ENCODE measurements at regions not wholly inside any gene's neighbourhood (a gene's known extent, or its start where the extent isn't known, plus 50 kb on each side); places are given as distances from the start of the nearest gene placed in this dataset.

DNA sequence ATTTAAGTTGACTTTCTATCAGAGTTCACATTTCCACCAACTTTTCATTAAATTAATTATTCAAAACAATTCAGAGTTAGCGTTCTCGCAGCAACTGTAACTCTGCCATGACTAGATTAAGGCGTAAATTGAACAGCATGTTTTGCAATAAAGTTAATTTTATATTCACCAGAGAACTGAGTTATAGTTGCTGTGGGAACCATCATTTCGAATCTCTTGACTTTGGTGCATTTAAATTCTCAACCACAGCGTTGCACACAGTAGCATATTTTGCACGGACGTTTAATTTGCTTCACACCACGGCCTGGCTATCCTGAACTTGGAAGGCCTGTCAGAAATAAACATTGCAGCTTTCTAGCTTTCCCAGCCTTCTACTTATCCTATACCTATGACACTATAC is 144.3 kb upstream of the WWC1 start:
- H3K9me3 ChIP-seq (ENCODE audit: control insufficient read depth, low read depth, low read length) = no peaks in the 10 kb centered on the region
- H3K4me3 ChIP-seq (ENCODE audit: control insufficient read depth in 2 of 3, extremely low read depth in 1 of 3, insufficient read depth in 2 of 3, low read depth in 1 of 3, low read length in 3 of 3) = no peak overlapping the region
- no peaks in the 10 kb centered on the region for H3K4me1 ChIP-seq (ENCODE audit: control insufficient read depth, extremely low read depth, insufficient read depth, low read length)
- no peaks in the 10 kb centered on the region for H3K79me2 ChIP-seq (ENCODE audit: control insufficient read depth, insufficient read depth, low read length)
- dilution Hi-C loops (cut with MboI; ENCODE audit: extremely low pct_ligation_motif_present, low sequenced_read_pairs) = no loop called here
- H3K27ac ChIP-seq (ENCODE audit: control insufficient read depth, insufficient read depth, low read length) = no peak overlapping the region
- FAIRE-seq = no peak
- peaks cover 2 to 16% of the 10 kb centered on the region in 2 experiments for H3K36me3 ChIP-seq (ENCODE audit: control insufficient read depth in 2 of 2, extremely low read depth in 1 of 2, insufficient read depth in 2 of 2, low read length in 2 of 2)
- H2AFZ ChIP-seq (ENCODE audit: control insufficient read depth, low read length) = no peak overlapping the region
- no peak overlapping the region for H3K9ac ChIP-seq (ENCODE audit: control insufficient read depth, extremely low read depth, insufficient read depth, low read length)
- DNase-seq (ENCODE audit: low read depth, low spot score) = no peak
- H4K20me1 ChIP-seq (ENCODE audit: control insufficient read depth, extremely low read depth, insufficient read depth, low read length) = no peaks in the 10 kb centered on the region
- H3K27me3 ChIP-seq (ENCODE audit: control insufficient read depth, extremely low read depth, insufficient read depth, low read length) = no peaks in the 10 kb centered on the region
- H3K9me1 ChIP-seq (ENCODE audit: control insufficient read depth, extremely low read depth, insufficient read depth, low read length) = no peaks in the 10 kb centered on the region
- TF ChIP-seq CTCF (optimal IDR thresholded peaks at IDR 0.05 in 1 of 3, IDR thresholded peaks at IDR 0.05 in 1 of 3, conservative IDR thresholded peaks at IDR 0.05 in 1 of 3; ENCODE audit: extremely low read depth in 1 of 3, insufficient read depth in 2 of 3, low read length in 3 of 3) (no peak), EZH2 (IDR thresholded peaks at IDR 0.05; ENCODE audit: low read length) (no peak)
- H3K4me2 ChIP-seq (ENCODE audit: control insufficient read depth, extremely low read depth, insufficient read depth, low read depth, low read length) = no peak overlapping the region

DNA sequence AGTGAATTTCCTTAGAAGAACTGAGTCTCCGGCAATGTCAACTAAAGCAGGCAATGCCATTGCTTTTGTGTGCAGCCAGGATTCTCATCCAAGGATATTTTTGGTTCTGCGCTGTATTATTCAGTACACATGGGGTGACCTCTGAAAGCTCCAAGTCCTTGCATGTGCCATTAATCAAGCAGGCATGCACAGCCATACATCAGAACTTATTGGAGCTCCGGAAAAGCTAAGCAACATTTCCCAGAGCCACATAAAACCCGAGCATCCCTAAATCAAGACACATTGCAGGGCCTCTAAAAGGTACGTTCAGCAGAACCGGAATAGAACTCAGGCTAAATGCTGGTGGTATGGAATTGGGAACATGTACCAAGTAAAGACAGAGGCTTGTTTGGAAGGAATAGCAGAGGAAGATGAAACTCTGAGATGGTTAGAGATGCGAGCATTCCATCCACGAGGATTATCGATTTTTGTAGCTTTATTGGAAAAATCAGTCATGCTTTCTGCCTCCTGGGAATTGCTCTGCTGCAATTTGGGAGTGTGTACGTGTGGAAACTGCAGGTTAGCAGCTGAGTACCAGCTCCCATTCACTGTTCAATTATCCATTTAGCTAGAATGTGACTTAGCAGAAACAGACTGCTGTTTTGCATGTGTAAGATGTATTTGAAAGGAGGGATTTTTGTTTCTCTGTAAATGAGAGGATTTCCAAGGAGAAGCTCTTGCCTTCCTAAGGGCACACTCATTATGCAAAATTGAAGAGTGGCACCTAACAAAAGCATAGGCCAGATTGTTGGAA is 143.7 kb upstream of the WWC1 start:
- Histone ChIP-seq H3K79me2 (ENCODE audit: control insufficient read depth, insufficient read depth, low read length) (no peaks in the 10 kb centered on the region), H2AFZ (ENCODE audit: control insufficient read depth, low read length) (no peak overlapping the region), H3K27me3 (ENCODE audit: control insufficient read depth, extremely low read depth, insufficient read depth, low read length) (no peaks in the 10 kb centered on the region), H3K9me1 (ENCODE audit: control insufficient read depth, extremely low read depth, insufficient read depth, low read length) (no peaks in the 10 kb centered on the region), H3K9me3 (ENCODE audit: control insufficient read depth, low read depth, low read length) (no peaks in the 10 kb centered on the region), H4K20me1 (ENCODE audit: control insufficient read depth, extremely low read depth, insufficient read depth, low read length) (no peaks in the 10 kb centered on the region), H3K36me3 (ENCODE audit: control insufficient read depth in 2 of 2, extremely low read depth in 1 of 2, insufficient read depth in 2 of 2, low read length in 2 of 2) (peaks cover 2 to 18% of the 10 kb centered on the region in 2 experiments), H3K27ac (ENCODE audit: control insufficient read depth, insufficient read depth, low read length) (no peak overlapping the region), H3K4me2 (ENCODE audit: control insufficient read depth, extremely low read depth, insufficient read depth, low read depth, low read length) (no peak overlapping the region), H3K4me1 (ENCODE audit: control insufficient read depth, extremely low read depth, insufficient read depth, low read length) (no peaks in the 10 kb centered on the region), H3K4me3 (ENCODE audit: control insufficient read depth in 2 of 3, extremely low read depth in 1 of 3, insufficient read depth in 2 of 3, low read depth in 1 of 3, low read length in 3 of 3) (no peak overlapping the region), H3K9ac (ENCODE audit: control insufficient read depth, extremely low read depth, insufficient read depth, low read length) (no peak overlapping the region)
- DNase-seq (ENCODE audit: low read depth, low spot score) = no peak
- dilution Hi-C loops (cut with MboI; ENCODE audit: extremely low pct_ligation_motif_present, low sequenced_read_pairs) = no loop called here
- FAIRE-seq = no peak
- TF ChIP-seq CTCF (optimal IDR thresholded peaks at IDR 0.05 in 1 of 3, IDR thresholded peaks at IDR 0.05 in 1 of 3, conservative IDR thresholded peaks at IDR 0.05 in 1 of 3; ENCODE audit: extremely low read depth in 1 of 3, insufficient read depth in 2 of 3, low read length in 3 of 3) (no peak), EZH2 (IDR thresholded peaks at IDR 0.05; ENCODE audit: low read length) (no peak)

All from keratinocyte (primary cell).